ENCODE measurements at regions not wholly inside any gene's neighbourhood (a gene's known extent, or its start where the extent isn't known, plus 50 kb on each side); places are given as distances from the start of the nearest gene placed in this dataset.

DNA sequence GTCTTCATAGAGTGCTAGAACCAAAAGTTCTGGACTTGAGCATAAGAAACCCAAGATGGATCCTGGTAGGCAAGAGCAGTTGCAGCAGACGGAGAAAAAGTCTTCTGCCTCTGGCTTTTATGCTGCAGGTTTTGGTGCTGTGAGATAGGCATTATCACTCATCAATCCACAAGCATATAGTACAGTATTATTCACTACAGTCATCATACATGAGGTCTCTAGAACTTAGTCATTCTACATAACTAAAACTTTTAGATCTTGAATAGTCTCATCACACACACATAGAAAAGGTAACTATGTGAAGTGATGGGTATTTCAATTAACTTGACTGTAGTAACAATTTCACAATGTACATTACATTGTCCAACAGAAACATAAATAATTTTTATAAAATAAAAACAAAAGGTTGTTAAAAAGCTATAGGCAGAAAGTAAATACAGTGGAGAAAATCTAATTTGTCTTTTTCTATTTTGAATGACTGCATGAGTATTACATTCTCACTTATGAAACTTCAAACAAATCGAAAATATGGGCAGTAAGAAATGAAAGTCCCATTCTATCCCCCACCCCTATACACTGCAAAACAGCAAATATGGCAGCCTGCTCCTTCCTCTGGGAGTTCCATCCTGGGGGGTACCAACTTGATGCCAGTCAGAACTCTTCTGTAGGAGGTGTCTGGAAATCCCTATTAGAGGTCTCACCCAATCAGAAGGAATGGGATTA lies 534.3 kb upstream of the ACVR2A start:
- H3K4me1 Mint-ChIP-seq, result no peaks in the 10 kb centered on the region
- H3K36me3 Mint-ChIP-seq, result no peaks in the 10 kb centered on the region
- no peak overlapping the region for H3K27ac Mint-ChIP-seq
- no peak overlapping the region for H3K4me3 Mint-ChIP-seq
- no peak for DNase-seq (ENCODE audit: low spot score in 2 of 2, unreplicated experiment in 2 of 2)
- no peaks in the 10 kb centered on the region for H3K27me3 Mint-ChIP-seq (ENCODE audit: low read depth)
- TF ChIP-seq, protein P1, sequence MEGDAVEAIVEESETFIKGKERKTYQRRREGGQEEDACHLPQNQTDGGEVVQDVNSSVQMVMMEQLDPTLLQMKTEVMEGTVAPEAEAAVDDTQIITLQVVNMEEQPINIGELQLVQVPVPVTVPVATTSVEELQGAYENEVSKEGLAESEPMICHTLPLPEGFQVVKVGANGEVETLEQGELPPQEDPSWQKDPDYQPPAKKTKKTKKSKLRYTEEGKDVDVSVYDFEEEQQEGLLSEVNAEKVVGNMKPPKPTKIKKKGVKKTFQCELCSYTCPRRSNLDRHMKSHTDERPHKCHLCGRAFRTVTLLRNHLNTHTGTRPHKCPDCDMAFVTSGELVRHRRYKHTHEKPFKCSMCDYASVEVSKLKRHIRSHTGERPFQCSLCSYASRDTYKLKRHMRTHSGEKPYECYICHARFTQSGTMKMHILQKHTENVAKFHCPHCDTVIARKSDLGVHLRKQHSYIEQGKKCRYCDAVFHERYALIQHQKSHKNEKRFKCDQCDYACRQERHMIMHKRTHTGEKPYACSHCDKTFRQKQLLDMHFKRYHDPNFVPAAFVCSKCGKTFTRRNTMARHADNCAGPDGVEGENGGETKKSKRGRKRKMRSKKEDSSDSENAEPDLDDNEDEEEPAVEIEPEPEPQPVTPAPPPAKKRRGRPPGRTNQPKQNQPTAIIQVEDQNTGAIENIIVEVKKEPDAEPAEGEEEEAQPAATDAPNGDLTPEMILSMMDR (IDR thresholded peaks at IDR 0.05; ENCODE audit: unreplicated experiment), result no peak
- H3K9me3 Mint-ChIP-seq, result peaks cover 18% of the 10 kb centered on the region

- TF ChIP-seq, protein P1 (IDR thresholded peaks at IDR 0.05; ENCODE audit: unreplicated experiment), result no peak
- Mint-ChIP-seq H3K27ac (no peak overlapping the region), H3K9me3 (peaks cover 3% of the 10 kb centered on the region)
Measured at GRCh38 chr2:147297820-147298219, 547.0 kb upstream of the ACVR2A start.

GRCh38 chr2:147294825-147295392 lies 549.9 kb upstream of the ACVR2A start:
- TF ChIP-seq, protein P1 (IDR thresholded peaks at IDR 0.05; ENCODE audit: unreplicated experiment), result no peak
- H3K4me3 Mint-ChIP-seq, result no peak overlapping the region
- peaks cover 6% of the 10 kb centered on the region for H3K4me1 Mint-ChIP-seq
- H3K9me3 Mint-ChIP-seq, result no peaks in the 10 kb centered on the region
- no peak overlapping the region for H3K27ac Mint-ChIP-seq
- no peaks in the 10 kb centered on the region for H3K36me3 Mint-ChIP-seq
- DNase-seq (ENCODE audit: low spot score in 2 of 2, unreplicated experiment in 2 of 2), result no peak
- H3K27me3 Mint-ChIP-seq (ENCODE audit: low read depth), result no peaks in the 10 kb centered on the region

More at GRCh38 chr2:147297820-147298219, 547.0 kb upstream of the ACVR2A start:
- Mint-ChIP-seq H3K4me1 (peaks cover 6% of the 10 kb centered on the region), H3K36me3 (no peaks in the 10 kb centered on the region), H3K27me3 (ENCODE audit: low read depth) (no peaks in the 10 kb centered on the region), H3K4me3 (no peak overlapping the region)
- DNase-seq (ENCODE audit: low spot score in 2 of 2, unreplicated experiment in 2 of 2), result no peak

GRCh38 chr2:147293991-147294824 lies 550.6 kb upstream of the ACVR2A start:
- no peak for DNase-seq (ENCODE audit: low spot score in 2 of 2, unreplicated experiment in 2 of 2)
- Mint-ChIP-seq H3K36me3 (no peaks in the 10 kb centered on the region), H3K4me3 (no peak overlapping the region), H3K27ac (no peak overlapping the region), H3K27me3 (ENCODE audit: low read depth) (no peaks in the 10 kb centered on the region), H3K9me3 (peaks cover 4% of the 10 kb centered on the region), H3K4me1 (peaks cover 6% of the 10 kb centered on the region)
- TF ChIP-seq, protein P1 (IDR thresholded peaks at IDR 0.05; ENCODE audit: unreplicated experiment), result no peak

DNA sequence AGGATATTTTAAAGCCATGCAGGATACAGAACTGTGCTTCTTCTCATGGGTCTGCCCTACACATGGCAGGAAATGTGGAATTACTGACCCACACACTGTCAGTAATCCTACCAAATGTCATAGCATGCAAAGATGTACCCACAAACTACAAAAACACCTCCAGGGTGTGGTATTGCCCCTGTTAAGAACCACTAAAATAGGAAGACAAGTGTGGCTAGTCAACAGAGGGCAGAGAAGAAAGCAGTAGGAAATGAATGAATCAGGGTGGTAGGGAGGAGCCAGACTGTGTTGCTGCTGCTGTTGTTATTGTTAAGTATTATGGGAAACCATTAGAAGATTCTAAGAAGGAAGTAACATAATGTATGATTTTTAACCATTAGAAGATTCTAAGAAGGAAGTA lies 556.7 kb upstream of the ACVR2A start:
- Mint-ChIP-seq H3K36me3 (no peaks in the 10 kb centered on the region), H3K9me3 (peaks cover 4% of the 10 kb centered on the region), H3K27me3 (ENCODE audit: low read depth) (no peaks in the 10 kb centered on the region), H3K4me1 (no peaks in the 10 kb centered on the region), H3K4me3 (no peak overlapping the region), H3K27ac (no peak overlapping the region)
- TF ChIP-seq, protein P1 (IDR thresholded peaks at IDR 0.05; ENCODE audit: unreplicated experiment), result no peak
- no peak for DNase-seq (ENCODE audit: low spot score in 2 of 2, unreplicated experiment in 2 of 2)

All from mesothelial cell of epicardium (in vitro differentiated cells).